H9 (cell line): ENCODE measurements at regions not wholly inside any gene's neighbourhood (a gene's known extent, or its start where the extent isn't known, plus 50 kb on each side); places are given as distances from the start of the nearest gene placed in this dataset.

Source experiments
- DNase-seq: peaks from one replicate; pipeline ENCODE4 v3.0.0-alpha.2; 2017
- H2AFZ ChIP-seq: one replicate; pipeline ENCODE4 v1.6.1; 2013; ENCODE audit warnings: mild to moderate bottlenecking, low read length, control low read depth, moderate library complexity
- H2AK5ac ChIP-seq: 2 replicates; pipeline ENCODE4 v1.6.1; 2013; ENCODE audit warnings: low read length, control low read depth, mixed read lengths; ENCODE audit not compliant: insufficient read length
- H2BK120ac ChIP-seq: one replicate; pipeline ENCODE4 v1.6.1; 2013; ENCODE audit warnings: low read depth, mild to moderate bottlenecking, low read length, control low read depth, inconsistent platforms; ENCODE audit not compliant: poor library complexity, severe bottlenecking
- H2BK12ac ChIP-seq: 2 replicates; pipeline ENCODE4 v1.6.1; 2013; ENCODE audit warnings: low read length, control low read depth, mixed read lengths, low read depth; ENCODE audit not compliant: insufficient read length
- H2BK15ac ChIP-seq: 2 replicates; pipeline ENCODE4 v1.6.1; 2013; ENCODE audit warnings: low read depth, low read length, control low read depth
- H2BK20ac ChIP-seq: one replicate; pipeline ENCODE4 v1.6.1; 2013; ENCODE audit warnings: low read depth, mild to moderate bottlenecking, low read length, control low read depth, inconsistent platforms; ENCODE audit not compliant: poor library complexity, severe bottlenecking
- H2BK5ac ChIP-seq: 2 replicates; pipeline ENCODE4 v1.6.1; 2013; ENCODE audit warnings: low read length, control low read depth, mixed read lengths; ENCODE audit not compliant: insufficient read length
- H3K14ac ChIP-seq: 2 replicates; pipeline ENCODE4 v1.6.1; 2013; ENCODE audit warnings: low read length, control low read depth; ENCODE audit not compliant: insufficient read depth
- H3K18ac ChIP-seq: 2 replicates; pipeline ENCODE4 v1.6.1; 2013; ENCODE audit warnings: low read depth, mild to moderate bottlenecking, mixed read lengths, low read length, control low read depth; ENCODE audit not compliant: insufficient read length
- H3K23ac ChIP-seq: 2 replicates; pipeline ENCODE4 v1.6.1; 2013; ENCODE audit warnings: low read length, control low read depth, mixed read lengths, low read depth; ENCODE audit not compliant: insufficient read length
- H3K23me2 ChIP-seq: 2 replicates; pipeline ENCODE4 v1.6.1; 2013; ENCODE audit warnings: low read depth, mild to moderate bottlenecking, mixed read lengths, low read length, control low read depth; ENCODE audit not compliant: insufficient read length, poor library complexity, severe bottlenecking
- H3K27ac ChIP-seq: 2 replicates; pipeline ENCODE4 v1.5.1; 2013; ENCODE audit warnings: low read length, control low read depth, mixed read lengths, low read depth; ENCODE audit not compliant: insufficient read length
- H3K27me3 ChIP-seq: 2 replicates; pipeline ENCODE4 v1.6.1; 2013; ENCODE audit warnings: low read length, control low read depth, inconsistent platforms; ENCODE audit not compliant: insufficient read depth
- H3K4ac ChIP-seq: 2 replicates; pipeline ENCODE4 v1.6.1; 2013; ENCODE audit warnings: low read depth, mild to moderate bottlenecking, control low read depth, inconsistent platforms, low read length, moderate library complexity
- H3K4me1 ChIP-seq: 2 replicates; pipeline ENCODE4 v1.6.1; 2013; ENCODE audit warnings: low read length, control low read depth, inconsistent platforms; ENCODE audit not compliant: insufficient read depth
- H3K4me2 ChIP-seq: 2 replicates; pipeline ENCODE4 v1.6.1; 2013; ENCODE audit warnings: low read length, control low read depth, mixed read lengths; ENCODE audit not compliant: insufficient read length, insufficient read depth
- H3K56ac ChIP-seq: 2 replicates; pipeline ENCODE4 v1.6.1; 2013; ENCODE audit warnings: low read depth, mild to moderate bottlenecking, mixed read lengths, low read length, control low read depth; ENCODE audit not compliant: insufficient read length
- H3K79me1 ChIP-seq: 2 replicates; pipeline ENCODE4 v1.6.1; 2013; ENCODE audit warnings: low read depth, mild to moderate bottlenecking, moderate library complexity, low read length, control low read depth, inconsistent platforms; ENCODE audit not compliant: insufficient read depth, poor library complexity, severe bottlenecking
- H3K79me2 ChIP-seq: 2 replicates; pipeline ENCODE4 v1.6.1; 2013; ENCODE audit warnings: low read length, control low read depth, inconsistent platforms; ENCODE audit not compliant: insufficient read depth
- H3K9ac ChIP-seq: 2 replicates; pipeline ENCODE4 v1.6.1; 2013; ENCODE audit warnings: low read length, control low read depth, mixed read lengths; ENCODE audit not compliant: insufficient read length; ENCODE audit errors: extremely low read depth
- H3K9me3 ChIP-seq: one replicate; pipeline ENCODE4 v1.6.1; 2013; ENCODE audit warnings: low read depth, low read length, inconsistent platforms; ENCODE audit not compliant: control insufficient read depth
- H3T11ph ChIP-seq: one replicate; pipeline ENCODE4 v1.6.1; 2013; ENCODE audit warnings: mild to moderate bottlenecking, low read length, control low read depth, inconsistent platforms
- H4K20me1 ChIP-seq: one replicate; pipeline ENCODE4 v1.6.1; 2013; ENCODE audit not compliant: control insufficient read depth, insufficient read length, insufficient read depth
- H4K5ac ChIP-seq: 2 replicates; pipeline ENCODE4 v1.6.1; 2013; ENCODE audit warnings: low read depth, mild to moderate bottlenecking, mixed read lengths, low read length, control low read depth; ENCODE audit not compliant: insufficient read length
- H4K8ac ChIP-seq: replicated peaks from 2 replicates; pipeline ENCODE4 v1.6.1; 2013; ENCODE audit warnings: low read length, control low read depth, mixed read lengths, low read depth; ENCODE audit not compliant: insufficient read length
- H4K91ac ChIP-seq: 2 replicates; pipeline ENCODE4 v1.6.1; 2013; ENCODE audit warnings: low read depth, mild to moderate bottlenecking, moderate library complexity, mixed read lengths, low read length, control low read depth; ENCODE audit not compliant: insufficient read length
- H3K27ac Mint-ChIP-seq, 3 experiments: 2 replicates in 2 of 3; 3 replicates in 1 of 3; pipeline ENCODE4 v1.8.0; 2020 to 2021; ENCODE audit warnings: mixed read lengths in 3 of 3, mild to moderate bottlenecking in 1 of 3, moderate library complexity in 1 of 3
- H3K27me3 Mint-ChIP-seq: 2 replicates; pipeline ENCODE4 v1.8.0; 2021; ENCODE audit warnings: low read depth, mild to moderate bottlenecking, moderate library complexity, mixed read lengths
- H3K36me3 Mint-ChIP-seq, 3 experiments: 2 replicates in 2 of 3; 3 replicates in 1 of 3; pipeline ENCODE4 v1.8.0; 2020 to 2021; ENCODE audit warnings: low read depth in 3 of 3, mixed read lengths in 3 of 3; ENCODE audit not compliant: insufficient read depth in 1 of 3
- H3K4me1 Mint-ChIP-seq, 2 experiments: 2 replicates each; pipeline ENCODE4 v1.8.0; 2020; ENCODE audit warnings: mixed read lengths in 2 of 2
- H3K4me3 Mint-ChIP-seq, 2 experiments: 2 replicates in 1 of 2; 3 replicates in 1 of 2; pipeline ENCODE4 v1.8.0; 2020 to 2021; ENCODE audit warnings: mild to moderate bottlenecking in 2 of 2, mixed read lengths in 2 of 2, moderate library complexity in 1 of 2
- H3K9me3 Mint-ChIP-seq, 2 experiments: 2 replicates in 1 of 2; 3 replicates in 1 of 2; pipeline ENCODE4 v1.8.0; 2020; ENCODE audit warnings: mild to moderate bottlenecking in 2 of 2, mixed read lengths in 2 of 2, moderate library complexity in 1 of 2
- CTCF ChIP-seq: fragments of 200-600 bp; sonication (generic); conservative IDR thresholded peaks from 3 replicates; pipeline ENCODE4 v1.8.0; 2021; ENCODE audit warnings: antibody characterized with exemption, mild to moderate bottlenecking
- WGBS: extraction: QIAGEN DNeasy Blood & Tissue Kit; methylation state at CpG from one replicate; pipeline ENCODE4 v1.1.7; 2013; ENCODE audit warnings: missing lambda C conversion rate, low lambda C conversion rate, mixed read lengths; ENCODE audit not compliant: insufficient read length; ENCODE audit errors: extremely low coverage; 5-methylcytosine and 5-hydroxymethylcytosine counted together

- no peak overlapping the region for H3K23ac ChIP-seq
- no peak overlapping the region for H3K56ac ChIP-seq
- no peak overlapping the region for H3K9ac ChIP-seq
- H2BK5ac ChIP-seq, result no peak overlapping the region
- no peaks in the 10 kb centered on the region for H3K79me1 ChIP-seq
- Mint-ChIP-seq H3K36me3 (no peaks in the 10 kb centered on the region), H3K27ac (no peak overlapping the region), H3K27me3 (no peaks in the 10 kb centered on the region), H3K9me3 (no peaks in the 10 kb centered on the region; a peak in 1 of 5 replicates), H3K4me3 (no peak overlapping the region), H3K4me1 (no peaks in the 10 kb centered on the region)
- no peak overlapping the region for H2BK15ac ChIP-seq
- no peak overlapping the region for H3K14ac ChIP-seq
- no CpG with 5 or more reads among the region's 1 CpG for WGBS
- no peak overlapping the region for H2AK5ac ChIP-seq
- DNase-seq, result no peak
- H3T11ph ChIP-seq, result no peak overlapping the region
- no peak overlapping the region for H4K8ac ChIP-seq
- H2BK120ac ChIP-seq, result no peak overlapping the region
- H3K23me2 ChIP-seq, result no peaks in the 10 kb centered on the region
- H2BK12ac ChIP-seq, result no peak overlapping the region
- no peak overlapping the region for H3K4me2 ChIP-seq
- H4K5ac ChIP-seq, result no peak overlapping the region
- H4K91ac ChIP-seq, result no peak overlapping the region
- H3K18ac ChIP-seq, result no peak overlapping the region
- H2BK20ac ChIP-seq, result no peak overlapping the region
- no peak overlapping the region for H3K4ac ChIP-seq
- no peak overlapping the region for H3K27ac ChIP-seq
- H3K4me1 ChIP-seq, result no peaks in the 10 kb centered on the region
- no peak overlapping the region for H2AFZ ChIP-seq
- no peaks in the 10 kb centered on the region for H3K79me2 ChIP-seq
- TF ChIP-seq CTCF, result no peak
- H4K20me1 ChIP-seq, result no peaks in the 10 kb centered on the region
- H3K27me3 ChIP-seq, result no peaks in the 10 kb centered on the region
- H3K9me3 ChIP-seq, result no peaks in the 10 kb centered on the region
These were observed 54.5 kb upstream of the VGLL3 start for GRCh38 chr3:87045473-87045872.
